SU-DHL-6 (cell line): ENCODE measurements at regions not wholly inside any gene's neighbourhood (a gene's known extent, or its start where the extent isn't known, plus 50 kb on each side); places are given as distances from the start of the nearest gene placed in this dataset.

ENCODE experiments used
- CTCF ChIP-seq: fragments of 200-600 bp; sonication (generic); IDR thresholded peaks from one replicate; pipeline ENCODE4 v1.5.1; 2017; ENCODE audit warnings: antibody characterized with exemption, mild to moderate bottlenecking, low read length, moderate library complexity; ENCODE audit not compliant: insufficient read depth, poor library complexity, severe bottlenecking
- EZH2phosphoT487 ChIP-seq: fragments of 200-600 bp; sonication (generic), shearing (Covaris generic); conservative IDR thresholded peaks from 2 replicates; pipeline ENCODE4 v1.6.1; 2018; ENCODE audit warnings: mild to moderate bottlenecking, antibody characterized with exemption, low read length, moderate library complexity, mixed read lengths

- TF ChIP-seq CTCF (no peak), EZH2phosphoT487 (no peak)
Measured at GRCh38 chr1:69438056-69438795, 129.5 kb upstream of the LRRC7 start.
